OCI-LY3 (cell line): ENCODE measurements at regions not wholly inside any gene's neighbourhood (a gene's known extent, or its start where the extent isn't known, plus 50 kb on each side); places are given as distances from the start of the nearest gene placed in this dataset.

Experiments used
- H2AFZ ChIP-seq: fragments of 200-600, 300-600 bp; shearing (Covaris generic); 2 replicates; pipeline ENCODE4 v1.6.0; 2014; ENCODE audit warnings: antibody characterized with exemption, low read depth, low read length
- H3K27ac ChIP-seq: fragments of 200-600, 300-600 bp; sonication (generic); 2 replicates; pipeline ENCODE4 v1.5.1; 2014; ENCODE audit warnings: mild to moderate bottlenecking, low read length, moderate library complexity, mixed read lengths
- H3K27me3 ChIP-seq: fragments of 200-600, 300-600 bp; sonication (generic); 2 replicates; pipeline ENCODE4 v1.6.1; 2014; ENCODE audit warnings: low read depth, low read length, mixed read lengths
- H3K36me3 ChIP-seq: fragments of 200-600, 300-600 bp; sonication (generic); replicated peaks from 2 replicates; pipeline ENCODE3; 2014; ENCODE audit warnings: low read depth, low read length, mixed read lengths
- H3K4me1 ChIP-seq: fragments of 300-600, 200-600 bp; sonication (generic); 2 replicates; pipeline ENCODE4 v1.6.1; 2014; ENCODE audit warnings: low read length, mixed read lengths
- H3K4me2 ChIP-seq: fragments of 200-600, 300-600 bp; sonication (generic); 2 replicates; pipeline ENCODE4 v1.6.1; 2014; ENCODE audit warnings: low read length, mixed read lengths
- H3K4me3 ChIP-seq: fragments of 300-600, 200-600 bp; sonication (generic); 2 replicates; pipeline ENCODE4 v1.5.1; 2014; ENCODE audit warnings: antibody characterized with exemption, mild to moderate bottlenecking, low read length, moderate library complexity
- H3K79me2 ChIP-seq: fragments of 300-600, 200-600 bp; shearing (Covaris generic); 2 replicates; pipeline ENCODE4 v1.6.1; 2014; ENCODE audit warnings: mild to moderate bottlenecking, low read length, mixed read lengths
- H3K9ac ChIP-seq: fragments of 300-600, 200-600 bp; shearing (Covaris generic); 2 replicates; pipeline ENCODE4 v1.6.0; 2014; ENCODE audit warnings: mild to moderate bottlenecking, low read length, moderate library complexity
- H3K9me3 ChIP-seq: fragments of 200-600, 300-600 bp; shearing (Covaris generic); 2 replicates; pipeline ENCODE4 v1.6.1; 2014; ENCODE audit warnings: low read length, mixed read lengths; ENCODE audit not compliant: insufficient read depth
- H4K20me1 ChIP-seq: fragments of 200-600, 300-600 bp; sonication (generic); 2 replicates; pipeline ENCODE4 v1.6.1; 2016; ENCODE audit warnings: low read length, mixed read lengths; ENCODE audit not compliant: insufficient read depth
- EZH2phosphoT487 ChIP-seq: fragments of 200-600 bp; shearing (Covaris generic); IDR thresholded peaks from 2 replicates; pipeline ENCODE4 v1.6.1; 2018; ENCODE audit warnings: antibody characterized with exemption, mixed run types, low read depth
- TF ChIP-seq, protein P1 (sequence below): fragments of 200-600, 300-600 bp; sonication (generic); IDR thresholded peaks from 2 replicates; pipeline ENCODE4 v1.5.1; 2014; ENCODE audit warnings: antibody characterized with exemption, low read length, low read depth

- H3K4me1 ChIP-seq = peaks cover 12% of the 10 kb centered on the region
- H2AFZ ChIP-seq = no peak overlapping the region
- H3K27me3 ChIP-seq = no peaks in the 10 kb centered on the region
- H3K9ac ChIP-seq = no peak overlapping the region
- no peaks in the 10 kb centered on the region for H3K79me2 ChIP-seq
- no peak overlapping the region for H3K27ac ChIP-seq
- no peaks in the 10 kb centered on the region for H3K9me3 ChIP-seq
- TF ChIP-seq EZH2phosphoT487 = no peak
- TF ChIP-seq, protein P1, sequence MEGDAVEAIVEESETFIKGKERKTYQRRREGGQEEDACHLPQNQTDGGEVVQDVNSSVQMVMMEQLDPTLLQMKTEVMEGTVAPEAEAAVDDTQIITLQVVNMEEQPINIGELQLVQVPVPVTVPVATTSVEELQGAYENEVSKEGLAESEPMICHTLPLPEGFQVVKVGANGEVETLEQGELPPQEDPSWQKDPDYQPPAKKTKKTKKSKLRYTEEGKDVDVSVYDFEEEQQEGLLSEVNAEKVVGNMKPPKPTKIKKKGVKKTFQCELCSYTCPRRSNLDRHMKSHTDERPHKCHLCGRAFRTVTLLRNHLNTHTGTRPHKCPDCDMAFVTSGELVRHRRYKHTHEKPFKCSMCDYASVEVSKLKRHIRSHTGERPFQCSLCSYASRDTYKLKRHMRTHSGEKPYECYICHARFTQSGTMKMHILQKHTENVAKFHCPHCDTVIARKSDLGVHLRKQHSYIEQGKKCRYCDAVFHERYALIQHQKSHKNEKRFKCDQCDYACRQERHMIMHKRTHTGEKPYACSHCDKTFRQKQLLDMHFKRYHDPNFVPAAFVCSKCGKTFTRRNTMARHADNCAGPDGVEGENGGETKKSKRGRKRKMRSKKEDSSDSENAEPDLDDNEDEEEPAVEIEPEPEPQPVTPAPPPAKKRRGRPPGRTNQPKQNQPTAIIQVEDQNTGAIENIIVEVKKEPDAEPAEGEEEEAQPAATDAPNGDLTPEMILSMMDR = no peak
- no peak overlapping the region for H3K4me2 ChIP-seq
- H3K4me3 ChIP-seq = no peak overlapping the region
- no peaks in the 10 kb centered on the region for H3K36me3 ChIP-seq
- H4K20me1 ChIP-seq = no peaks in the 10 kb centered on the region
Measured at GRCh38 chr3:147162743-147163142, 243.6 kb downstream of the ZIC4 start.

GRCh38 chr3:147161833-147162232 is 244.5 kb downstream of the ZIC4 start:
- Histone ChIP-seq H3K27ac (no peak overlapping the region), H3K79me2 (no peaks in the 10 kb centered on the region), H3K9me3 (no peaks in the 10 kb centered on the region), H3K9ac (no peak overlapping the region), H3K27me3 (no peaks in the 10 kb centered on the region), H2AFZ (no peak overlapping the region), H3K36me3 (no peaks in the 10 kb centered on the region), H3K4me3 (no peak overlapping the region), H3K4me2 (no peak overlapping the region), H4K20me1 (no peaks in the 10 kb centered on the region), H3K4me1 (peaks cover 12% of the 10 kb centered on the region)
- TF ChIP-seq, protein P1 = no peak
- TF ChIP-seq EZH2phosphoT487 = no peak

DNA sequence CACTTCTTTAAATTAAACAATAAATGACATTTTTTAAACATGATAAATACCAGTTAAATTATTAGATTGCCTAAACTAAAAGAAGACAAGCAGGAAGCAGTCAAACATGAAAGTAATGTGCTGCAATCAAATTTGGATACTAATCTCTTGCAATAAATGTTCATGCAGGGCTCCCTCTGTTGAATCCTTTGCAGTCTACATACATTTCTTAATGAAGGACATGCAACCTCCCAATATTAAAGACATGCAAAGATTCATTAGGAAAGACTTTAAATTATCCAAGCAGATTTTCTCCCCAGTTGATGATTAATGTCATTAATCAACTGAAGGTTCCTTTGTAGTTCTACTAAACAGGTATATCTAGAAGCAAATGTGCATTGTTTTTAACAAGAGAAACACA is 245.4 kb downstream of the ZIC4 start:
- Histone ChIP-seq H3K9me3 (no peaks in the 10 kb centered on the region), H3K4me3 (no peak overlapping the region), H3K36me3 (no peaks in the 10 kb centered on the region), H3K27me3 (no peaks in the 10 kb centered on the region), H3K4me1 (peaks cover 12% of the 10 kb centered on the region), H3K9ac (no peak overlapping the region), H4K20me1 (no peaks in the 10 kb centered on the region), H2AFZ (no peak overlapping the region), H3K4me2 (no peak overlapping the region), H3K79me2 (no peaks in the 10 kb centered on the region), H3K27ac (no peak overlapping the region)
- no peak for TF ChIP-seq EZH2phosphoT487
- TF ChIP-seq, protein P1 = no peak

GRCh38 chr3:147159141-147159540 is 247.2 kb downstream of the ZIC4 start:
- H3K36me3 ChIP-seq = no peaks in the 10 kb centered on the region
- H3K9ac ChIP-seq = no peak overlapping the region
- no peaks in the 10 kb centered on the region for H3K79me2 ChIP-seq
- H3K9me3 ChIP-seq = no peaks in the 10 kb centered on the region
- TF ChIP-seq, protein P1 = no peak
- TF ChIP-seq EZH2phosphoT487 = no peak
- H2AFZ ChIP-seq = no peak overlapping the region
- H3K27ac ChIP-seq = no peak overlapping the region
- H3K4me3 ChIP-seq = no peak overlapping the region
- no peaks in the 10 kb centered on the region for H3K27me3 ChIP-seq
- H3K4me1 ChIP-seq = peaks cover 12% of the 10 kb centered on the region
- H4K20me1 ChIP-seq = no peaks in the 10 kb centered on the region
- no peak overlapping the region for H3K4me2 ChIP-seq
